Prostate gland (tissue), 2 donors: ENCODE measurements at regions not wholly inside any gene's neighbourhood (a gene's known extent, or its start where the extent isn't known, plus 50 kb on each side); places are given as distances from the start of the nearest gene placed in this dataset.

Experiments used
- POLR2AphosphoS5 ChIP-seq: sonication (generic); formaldehyde crosslinking; IDR thresholded peaks from one replicate; pipeline ENCODE4 v1.6.1; 2017; ENCODE audit warnings: antibody characterized with exemption
- TF ChIP-seq, protein P1 (sequence below), 4 experiments: fragments of 200-600 bp in 2 of 4; fragments of 450-650 bp in 2 of 4; sonication (generic) in 2 of 4; IDR thresholded peaks; 1 replicate in 3 of 4; 2 replicates in 1 of 4; pipeline ENCODE4 v1.5.1; 2016 to 2019; ENCODE audit warnings: antibody characterized with exemption in 4 of 4, mild to moderate bottlenecking in 2 of 4, moderate library complexity in 2 of 4

DNA sequence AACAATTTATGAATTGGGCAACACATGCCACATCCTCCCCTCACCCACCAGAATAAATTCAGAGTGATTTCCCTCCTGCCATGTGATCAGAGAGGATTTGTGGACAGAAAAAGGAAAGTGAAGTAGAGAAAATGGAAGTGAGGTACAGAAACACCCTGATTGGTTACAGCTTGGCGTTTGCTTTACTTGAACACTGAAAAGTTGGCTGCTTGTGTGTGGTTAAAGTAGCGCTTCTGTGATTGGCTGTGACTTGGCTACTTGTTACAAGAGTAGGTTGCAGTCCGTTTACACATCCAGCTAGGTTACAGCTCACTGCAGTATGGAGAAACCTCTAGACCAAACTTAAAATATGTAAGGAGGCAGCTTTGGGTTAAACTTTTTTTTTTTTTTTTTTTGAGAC lies 205.2 kb upstream of the ZNF608 start:
- TF ChIP-seq, protein P1, sequence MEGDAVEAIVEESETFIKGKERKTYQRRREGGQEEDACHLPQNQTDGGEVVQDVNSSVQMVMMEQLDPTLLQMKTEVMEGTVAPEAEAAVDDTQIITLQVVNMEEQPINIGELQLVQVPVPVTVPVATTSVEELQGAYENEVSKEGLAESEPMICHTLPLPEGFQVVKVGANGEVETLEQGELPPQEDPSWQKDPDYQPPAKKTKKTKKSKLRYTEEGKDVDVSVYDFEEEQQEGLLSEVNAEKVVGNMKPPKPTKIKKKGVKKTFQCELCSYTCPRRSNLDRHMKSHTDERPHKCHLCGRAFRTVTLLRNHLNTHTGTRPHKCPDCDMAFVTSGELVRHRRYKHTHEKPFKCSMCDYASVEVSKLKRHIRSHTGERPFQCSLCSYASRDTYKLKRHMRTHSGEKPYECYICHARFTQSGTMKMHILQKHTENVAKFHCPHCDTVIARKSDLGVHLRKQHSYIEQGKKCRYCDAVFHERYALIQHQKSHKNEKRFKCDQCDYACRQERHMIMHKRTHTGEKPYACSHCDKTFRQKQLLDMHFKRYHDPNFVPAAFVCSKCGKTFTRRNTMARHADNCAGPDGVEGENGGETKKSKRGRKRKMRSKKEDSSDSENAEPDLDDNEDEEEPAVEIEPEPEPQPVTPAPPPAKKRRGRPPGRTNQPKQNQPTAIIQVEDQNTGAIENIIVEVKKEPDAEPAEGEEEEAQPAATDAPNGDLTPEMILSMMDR (IDR thresholded peaks at IDR 0.05): no peak
- no peak for TF ChIP-seq POLR2AphosphoS5
